ENCODE measurements at regions not wholly inside any gene's neighbourhood (a gene's known extent, or its start where the extent isn't known, plus 50 kb on each side); places are given as distances from the start of the nearest gene placed in this dataset.

- no peak overlapping the region for H3K27ac Mint-ChIP-seq
- Histone ChIP-seq H2BK5ac (ENCODE audit: insufficient read length, low read length) (no peak overlapping the region), H3T11ph (ENCODE audit: low read length) (no peak overlapping the region), H3K4ac (ENCODE audit: low read depth, low read length) (no peak overlapping the region), H2BK120ac (ENCODE audit: low read depth, low read length, poor library complexity, severe bottlenecking) (no peak overlapping the region), H4K20me1 (ENCODE audit: control insufficient read depth, insufficient read depth, insufficient read length) (no peaks in the 10 kb centered on the region), H2AFZ (ENCODE audit: low read length) (no peak overlapping the region), H3K23me2 (ENCODE audit: insufficient read length, low read depth, low read length, poor library complexity, severe bottlenecking) (no peaks in the 10 kb centered on the region), H3K23ac (ENCODE audit: insufficient read length, low read depth, low read length) (no peak overlapping the region), H3K9ac (ENCODE audit: extremely low read depth, insufficient read length, low read length) (no peak overlapping the region), H3K9me3 (ENCODE audit: control insufficient read depth, low read depth, low read length) (no peaks in the 10 kb centered on the region), H3K27ac (ENCODE audit: insufficient read length, low read depth, low read length) (no peak overlapping the region), H2AK5ac (ENCODE audit: insufficient read length, low read length) (no peak overlapping the region), H2BK20ac (ENCODE audit: low read depth, low read length, poor library complexity, severe bottlenecking) (no peak overlapping the region), H3K56ac (ENCODE audit: insufficient read length, low read depth, low read length) (no peak overlapping the region), H3K79me2 (ENCODE audit: insufficient read depth, low read length) (no peaks in the 10 kb centered on the region), H3K18ac (ENCODE audit: insufficient read length, low read depth, low read length) (no peak overlapping the region), H3K4me1 (ENCODE audit: insufficient read depth, low read length) (no peaks in the 10 kb centered on the region), H4K8ac (replicated peaks; ENCODE audit: insufficient read length, low read depth, low read length) (no peak overlapping the region), H4K91ac (ENCODE audit: insufficient read length, low read depth, low read length) (no peak overlapping the region), H4K5ac (ENCODE audit: insufficient read length, low read depth, low read length) (no peak overlapping the region), H2BK12ac (ENCODE audit: insufficient read length, low read depth, low read length) (no peak overlapping the region), H3K14ac (ENCODE audit: insufficient read depth, low read length) (no peak overlapping the region), H3K4me2 (ENCODE audit: insufficient read depth, insufficient read length, low read length) (no peak overlapping the region), H2BK15ac (ENCODE audit: low read depth, low read length) (no peak overlapping the region), H3K79me1 (ENCODE audit: insufficient read depth, low read depth, low read length, poor library complexity, severe bottlenecking) (no peaks in the 10 kb centered on the region), H3K27me3 (ENCODE audit: insufficient read depth, low read length) (no peaks in the 10 kb centered on the region)
- no CpG with 5 or more reads among the region's 3 CpGs for WGBS (ENCODE audit: extremely low coverage, insufficient read length, low lambda C conversion rate)
- H3K36me3 Mint-ChIP-seq (ENCODE audit: insufficient read depth in 1 of 3, low read depth in 3 of 3) = no peaks in the 10 kb centered on the region
- H3K4me3 Mint-ChIP-seq = no peak overlapping the region
- TF ChIP-seq CTCF (conservative IDR thresholded peaks at IDR 0.05) = no peak
- H3K9me3 Mint-ChIP-seq = no peaks in the 10 kb centered on the region
- DNase-seq = no peak
- H3K27me3 Mint-ChIP-seq (ENCODE audit: low read depth) = peaks cover 6% of the 10 kb centered on the region
- H3K4me1 Mint-ChIP-seq = no peaks in the 10 kb centered on the region
These were observed 238.3 kb downstream of the MEF2C start for GRCh38 chr5:88644676-88645075.
